ENCODE measurements at regions not wholly inside any gene's neighbourhood (a gene's known extent, or its start where the extent isn't known, plus 50 kb on each side); places are given as distances from the start of the nearest gene placed in this dataset.

DNA sequence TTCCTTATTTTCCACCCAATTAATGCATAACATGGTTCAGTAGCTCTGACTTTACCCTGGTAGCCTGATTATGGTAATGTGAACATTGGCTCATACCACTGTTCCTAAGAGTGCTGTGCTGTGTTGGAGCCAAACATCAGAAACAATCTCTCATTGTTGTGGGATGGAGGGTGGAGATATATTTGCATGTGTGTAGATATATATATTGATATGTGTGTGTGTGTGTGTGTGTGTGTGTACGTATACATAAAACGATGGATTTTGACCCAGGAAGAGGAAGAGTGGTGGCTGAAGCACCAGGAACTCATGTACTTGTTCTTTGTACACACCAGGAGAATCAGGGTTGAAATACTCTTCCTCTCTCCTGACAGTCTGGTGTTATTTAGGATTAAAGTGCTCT is 247.7 kb downstream of the IL15 start:
- no peaks in the 10 kb centered on the region for H3K36me3 ChIP-seq (ENCODE audit: control insufficient read depth in 1 of 2, insufficient read depth in 2 of 2, low read length in 2 of 2)
- no peak for TF ChIP-seq ELF1 (IDR thresholded peaks at IDR 0.05; ENCODE audit: borderline replicate concordance, low read depth)
- TF ChIP-seq, protein P1, sequence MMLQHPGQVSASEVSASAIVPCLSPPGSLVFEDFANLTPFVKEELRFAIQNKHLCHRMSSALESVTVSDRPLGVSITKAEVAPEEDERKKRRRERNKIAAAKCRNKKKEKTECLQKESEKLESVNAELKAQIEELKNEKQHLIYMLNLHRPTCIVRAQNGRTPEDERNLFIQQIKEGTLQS (IDR thresholded peaks at IDR 0.05): no peak
- no peak for TF ChIP-seq SIN3A (IDR thresholded peaks at IDR 0.05; ENCODE audit: low read depth)
- TF ChIP-seq, protein P2, sequence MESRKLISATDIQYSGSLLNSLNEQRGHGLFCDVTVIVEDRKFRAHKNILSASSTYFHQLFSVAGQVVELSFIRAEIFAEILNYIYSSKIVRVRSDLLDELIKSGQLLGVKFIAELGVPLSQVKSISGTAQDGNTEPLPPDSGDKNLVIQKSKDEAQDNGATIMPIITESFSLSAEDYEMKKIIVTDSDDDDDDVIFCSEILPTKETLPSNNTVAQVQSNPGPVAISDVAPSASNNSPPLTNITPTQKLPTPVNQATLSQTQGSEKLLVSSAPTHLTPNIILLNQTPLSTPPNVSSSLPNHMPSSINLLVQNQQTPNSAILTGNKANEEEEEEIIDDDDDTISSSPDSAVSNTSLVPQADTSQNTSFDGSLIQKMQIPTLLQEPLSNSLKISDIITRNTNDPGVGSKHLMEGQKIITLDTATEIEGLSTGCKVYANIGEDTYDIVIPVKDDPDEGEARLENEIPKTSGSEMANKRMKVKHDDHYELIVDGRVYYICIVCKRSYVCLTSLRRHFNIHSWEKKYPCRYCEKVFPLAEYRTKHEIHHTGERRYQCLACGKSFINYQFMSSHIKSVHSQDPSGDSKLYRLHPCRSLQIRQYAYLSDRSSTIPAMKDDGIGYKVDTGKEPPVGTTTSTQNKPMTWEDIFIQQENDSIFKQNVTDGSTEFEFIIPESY (IDR thresholded peaks at IDR 0.05; ENCODE audit: extremely low read depth, insufficient replicate concordance, low read length): no peak
- TF ChIP-seq POLR2A (IDR thresholded peaks at IDR 0.05; ENCODE audit: borderline replicate concordance, extremely low read depth, insufficient read depth, insufficient read length): no peak
- no peak for TF ChIP-seq CEBPB (IDR thresholded peaks at IDR 0.05; ENCODE audit: low read depth)
- no peak for TF ChIP-seq JUND (IDR thresholded peaks at IDR 0.05)
- no peak for TF ChIP-seq RAD21 (IDR thresholded peaks at IDR 0.05; ENCODE audit: low read depth)
- no peak for TF ChIP-seq SP1 (IDR thresholded peaks at IDR 0.05; ENCODE audit: low read depth)
- TF ChIP-seq FOSL1 (IDR thresholded peaks at IDR 0.05; ENCODE audit: low read depth): no peak
- TF ChIP-seq TCF7L2 (IDR thresholded peaks at IDR 0.05; ENCODE audit: borderline replicate concordance, extremely low read depth, insufficient read depth, insufficient read length): no peak
- TF ChIP-seq EGR1 (IDR thresholded peaks at IDR 0.05; ENCODE audit: low read depth): no peak
- TF ChIP-seq, protein P3, sequence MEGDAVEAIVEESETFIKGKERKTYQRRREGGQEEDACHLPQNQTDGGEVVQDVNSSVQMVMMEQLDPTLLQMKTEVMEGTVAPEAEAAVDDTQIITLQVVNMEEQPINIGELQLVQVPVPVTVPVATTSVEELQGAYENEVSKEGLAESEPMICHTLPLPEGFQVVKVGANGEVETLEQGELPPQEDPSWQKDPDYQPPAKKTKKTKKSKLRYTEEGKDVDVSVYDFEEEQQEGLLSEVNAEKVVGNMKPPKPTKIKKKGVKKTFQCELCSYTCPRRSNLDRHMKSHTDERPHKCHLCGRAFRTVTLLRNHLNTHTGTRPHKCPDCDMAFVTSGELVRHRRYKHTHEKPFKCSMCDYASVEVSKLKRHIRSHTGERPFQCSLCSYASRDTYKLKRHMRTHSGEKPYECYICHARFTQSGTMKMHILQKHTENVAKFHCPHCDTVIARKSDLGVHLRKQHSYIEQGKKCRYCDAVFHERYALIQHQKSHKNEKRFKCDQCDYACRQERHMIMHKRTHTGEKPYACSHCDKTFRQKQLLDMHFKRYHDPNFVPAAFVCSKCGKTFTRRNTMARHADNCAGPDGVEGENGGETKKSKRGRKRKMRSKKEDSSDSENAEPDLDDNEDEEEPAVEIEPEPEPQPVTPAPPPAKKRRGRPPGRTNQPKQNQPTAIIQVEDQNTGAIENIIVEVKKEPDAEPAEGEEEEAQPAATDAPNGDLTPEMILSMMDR (IDR thresholded peaks at IDR 0.05 in 2 of 3, conservative IDR thresholded peaks at IDR 0.05 in 1 of 3; ENCODE audit: borderline replicate concordance in 1 of 3, insufficient read depth in 1 of 3, low read depth in 2 of 3, low read length in 2 of 3): no peak
- TF ChIP-seq, protein P4, sequence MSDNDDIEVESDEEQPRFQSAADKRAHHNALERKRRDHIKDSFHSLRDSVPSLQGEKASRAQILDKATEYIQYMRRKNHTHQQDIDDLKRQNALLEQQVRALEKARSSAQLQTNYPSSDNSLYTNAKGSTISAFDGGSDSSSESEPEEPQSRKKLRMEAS (IDR thresholded peaks at IDR 0.05): no peak
- no peak for TF ChIP-seq ZFX (IDR thresholded peaks at IDR 0.05)
- no peak for TF ChIP-seq SRF (IDR thresholded peaks at IDR 0.05; ENCODE audit: low read depth)
- no peak for TF ChIP-seq POLR2AphosphoS5 (IDR thresholded peaks at IDR 0.05; ENCODE audit: low read depth, low read length)
- no peak for TF ChIP-seq EZH2phosphoT487 (IDR thresholded peaks at IDR 0.05; ENCODE audit: borderline replicate concordance)
- TF ChIP-seq ZNF274 (IDR thresholded peaks at IDR 0.05; ENCODE audit: low read depth, low read length): no peak
- ATAC-seq: no peak
- no peak overlapping the region for H3K27ac ChIP-seq (ENCODE audit: low read depth, low read length)
- DNase-seq (ENCODE audit: low read depth, low spot score): no peak
- intact Hi-C loops (cut with micrococcal nuclease): no loop called here
- no peaks in the 10 kb centered on the region for H3K79me2 ChIP-seq (ENCODE audit: insufficient read depth, low read length)
- H3K9me2 ChIP-seq (ENCODE audit: insufficient read depth): no peaks in the 10 kb centered on the region
- H3K27me3 ChIP-seq (ENCODE audit: insufficient read depth, low read length): no peaks in the 10 kb centered on the region
- no TSS peak for BruUV-seq (replicated peaks)
- ChIA-PET RAD21 (ENCODE audit: low non-redundant PET in 1 of 2, low total read pairs in 2 of 2, uncharacterized antibody in 2 of 2, unreplicated experiment in 2 of 2) (no interaction called here), CTCF (no interaction called here), POLR2A (no interaction called here)
- H3K4me1 ChIP-seq (ENCODE audit: control insufficient read depth in 1 of 2, insufficient read depth in 2 of 2, low read length in 2 of 2): no peaks in the 10 kb centered on the region
- H2AFZ ChIP-seq (ENCODE audit: low read depth, low read length, poor library complexity, severe bottlenecking): no peak overlapping the region
- no peak overlapping the region for H3K4me2 ChIP-seq (ENCODE audit: low read length)
- H3K9me3 ChIP-seq (ENCODE audit: control insufficient read depth in 1 of 2, insufficient read depth in 1 of 2, low read depth in 1 of 2, low read length in 2 of 2): no peaks in the 10 kb centered on the region
- no peak overlapping the region for H3K9ac ChIP-seq (ENCODE audit: low read length)
- no peak overlapping the region for H3K4me3 ChIP-seq (replicated peaks in 1 of 2; ENCODE audit: low read depth in 1 of 2, low read length in 2 of 2)
- H4K20me1 ChIP-seq (ENCODE audit: insufficient read depth): no peaks in the 10 kb centered on the region
